ENCODE measurements at regions not wholly inside any gene's neighbourhood (a gene's known extent, or its start where the extent isn't known, plus 50 kb on each side); places are given as distances from the start of the nearest gene placed in this dataset.

GRCh38 chr1:172929006-172929405, 121.7 kb downstream of the TNFSF18 start:
- no peak overlapping the region for H3K56ac ChIP-seq (replicated peaks; ENCODE audit: insufficient read length, low read depth, low read length)
- H2BK120ac ChIP-seq (replicated peaks; ENCODE audit: low read depth, low read length) = no peak overlapping the region
- TF ChIP-seq RNF2 (IDR thresholded peaks at IDR 0.05; ENCODE audit: borderline replicate concordance, low read depth, low read length, missing control alignments, poor library complexity, severe bottlenecking) (no peak), RAD21 (IDR thresholded peaks at IDR 0.05 in 1 of 2, conservative IDR thresholded peaks at IDR 0.05 in 1 of 2; ENCODE audit: low read depth in 2 of 2, low read length in 2 of 2) (no peak), ASH2L (IDR thresholded peaks at IDR 0.05; ENCODE audit: low read length) (no peak), TCF12 (IDR thresholded peaks at IDR 0.05; ENCODE audit: low read depth, low read length) (no peak), BRCA1 (IDR thresholded peaks at IDR 0.05; ENCODE audit: low read depth, low read length) (no peak), FOSL1 (IDR thresholded peaks at IDR 0.05; ENCODE audit: insufficient read depth, low read depth, low read length) (no peak), HDAC2 (IDR thresholded peaks at IDR 0.05; ENCODE audit: borderline replicate concordance in 1 of 2, low read depth in 2 of 2, low read length in 2 of 2) (no peak), SP2 (IDR thresholded peaks at IDR 0.05; ENCODE audit: low read length) (no peak), POU5F1 (IDR thresholded peaks at IDR 0.05; ENCODE audit: low read depth, low read length) (no peak), HDAC6 (IDR thresholded peaks at IDR 0.05; ENCODE audit: low read depth, low read length) (no peak), KDM4A (IDR thresholded peaks at IDR 0.05; ENCODE audit: low read depth, low read length, severe bottlenecking) (no peak), ATF2 (IDR thresholded peaks at IDR 0.05; ENCODE audit: low read length) (no peak), BCL11A (IDR thresholded peaks at IDR 0.05; ENCODE audit: low read depth in 2 of 2, low read length in 2 of 2) (no peak)
- H3K27me3 ChIP-seq (replicated peaks in 1 of 4; ENCODE audit: control insufficient read depth in 3 of 4, extremely low read depth in 1 of 4, insufficient read depth in 3 of 4, low read length in 3 of 4) = no peaks in the 10 kb centered on the region
- H3K36me3 ChIP-seq (ENCODE audit: control insufficient read depth in 2 of 4, insufficient read depth in 4 of 4, low read length in 3 of 4) = no peaks in the 10 kb centered on the region
- H2BK15ac ChIP-seq (ENCODE audit: low read length) = no peak overlapping the region
- no peak overlapping the region for H3K4me2 ChIP-seq (ENCODE audit: insufficient read depth in 1 of 2, low read depth in 2 of 2, low read length in 2 of 2)
- H3K18ac ChIP-seq (ENCODE audit: extremely low read depth, low read length) = no peak overlapping the region
- no peak overlapping the region for H3K14ac ChIP-seq (ENCODE audit: insufficient read length)
- no peak overlapping the region for H3K9ac ChIP-seq (replicated peaks in 1 of 4; ENCODE audit: extremely low read depth in 1 of 4, low read depth in 3 of 4, low read length in 3 of 4)
- H3K4me1 ChIP-seq (replicated peaks in 1 of 4; ENCODE audit: control insufficient read depth in 3 of 4, insufficient read depth in 4 of 4, low read length in 3 of 4) = no peaks in the 10 kb centered on the region
- H4K5ac ChIP-seq (ENCODE audit: insufficient read length, low read depth, low read length) = no peak overlapping the region
- no peak for FAIRE-seq
- H3K79me2 ChIP-seq (ENCODE audit: control insufficient read depth in 1 of 2, insufficient read depth in 2 of 2, low read length in 2 of 2) = no peaks in the 10 kb centered on the region
- no peak overlapping the region for H2BK20ac ChIP-seq (ENCODE audit: low read length)
- H4K20me1 ChIP-seq (replicated peaks in 1 of 2; ENCODE audit: control insufficient read depth in 1 of 2, insufficient read depth in 2 of 2, low read length in 2 of 2) = no peaks in the 10 kb centered on the region
- H4K91ac ChIP-seq (replicated peaks; ENCODE audit: insufficient read length, low read length) = no peak overlapping the region
- CTCF ChIA-PET (ENCODE audit: partially characterized antibody) = interaction anchor here (0.6 to 0.9 kb wide), 2 partner anchors 274 to 347 kb away, joined by 3 read pairs; no protein-coding TSS in a partner anchor
- H2AK5ac ChIP-seq (ENCODE audit: low read depth, low read length) = no peak overlapping the region
- H2BK5ac ChIP-seq (ENCODE audit: low read depth, low read length) = no peak overlapping the region
- no peak overlapping the region for H3K4me3 ChIP-seq (ENCODE audit: extremely low read depth in 1 of 4, insufficient read depth in 2 of 4, low read depth in 3 of 4, low read length in 4 of 4)
- H2BK12ac ChIP-seq (ENCODE audit: low read depth, low read length) = no peak overlapping the region
- no peaks in the 10 kb centered on the region for H3K9me3 ChIP-seq (ENCODE audit: insufficient read depth in 2 of 2, low read depth in 1 of 2, low read length in 1 of 2)
- WGBS, 2 experiments (ENCODE audit: extremely low coverage in 1 of 2, insufficient coverage in 1 of 2, insufficient read length in 1 of 2, insufficient replicate concordance in 2 of 2, low coverage in 1 of 2, low lambda C conversion rate in 2 of 2, missing lambda C conversion rate in 1 of 2) = 88% methylated on average over 2 of the region's 2 CpGs; no CpG with 5 or more reads in 1 of the 2 experiments
- no peaks in the 10 kb centered on the region for H3K23me2 ChIP-seq (ENCODE audit: low read depth, low read length)
- H3K23ac ChIP-seq (ENCODE audit: insufficient read length) = no peak overlapping the region
- DNase-seq (ENCODE audit: low read depth in 1 of 2, low spot score in 2 of 2) = no peak
- no peaks in the 10 kb centered on the region for H3K79me1 ChIP-seq (ENCODE audit: low read depth, low read length)
- POLR2A ChIA-PET (ENCODE audit: partially characterized antibody) = no interaction called here
- H4K8ac ChIP-seq (ENCODE audit: extremely low read depth, insufficient read depth, low read length) = no peak overlapping the region
- no peak overlapping the region for H2AFZ ChIP-seq (ENCODE audit: low read length)
- H3K27ac ChIP-seq (ENCODE audit: low read depth, low read length) = no peak overlapping the region
- H3K4ac ChIP-seq (replicated peaks; ENCODE audit: insufficient read length, low read depth, low read length) = no peak overlapping the region

Measured in H1 (cell line).